HG03175 (cell line): ENCODE measurements at regions not wholly inside any gene's neighbourhood (a gene's known extent, or its start where the extent isn't known, plus 50 kb on each side); places are given as distances from the start of the nearest gene placed in this dataset.

Experiments used
- ATAC-seq: cut with Tn5 transposase; IDR thresholded peaks from one replicate; pipeline ENCODE4 v1.9.1; 2021; ENCODE audit warnings: mild to moderate bottlenecking, moderate library complexity; ENCODE audit not compliant: unreplicated experiment

- no peak for ATAC-seq
Observed at GRCh38 chr2:41806286-41806685, 241.5 kb upstream of the PKDCC start.

DNA sequence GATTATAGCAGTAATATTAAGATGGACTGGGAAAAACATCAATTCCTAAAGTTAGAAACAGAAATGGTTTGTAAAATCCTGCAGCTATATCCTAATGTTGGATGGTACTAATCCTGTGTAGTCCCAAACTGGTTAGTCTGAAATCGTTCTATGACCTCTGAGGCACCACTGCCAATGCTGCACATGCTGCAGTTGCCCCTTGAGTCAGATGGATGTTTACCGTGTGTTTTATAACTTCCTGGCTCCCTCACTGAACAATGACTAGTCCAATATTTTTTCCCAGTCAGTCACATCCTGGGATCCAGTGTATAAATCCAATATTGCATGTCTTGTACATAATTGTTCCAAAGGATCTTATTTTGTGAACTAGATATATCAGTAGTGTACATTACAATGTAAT lies 226.7 kb upstream of the PKDCC start:
- ATAC-seq: no peak

DNA sequence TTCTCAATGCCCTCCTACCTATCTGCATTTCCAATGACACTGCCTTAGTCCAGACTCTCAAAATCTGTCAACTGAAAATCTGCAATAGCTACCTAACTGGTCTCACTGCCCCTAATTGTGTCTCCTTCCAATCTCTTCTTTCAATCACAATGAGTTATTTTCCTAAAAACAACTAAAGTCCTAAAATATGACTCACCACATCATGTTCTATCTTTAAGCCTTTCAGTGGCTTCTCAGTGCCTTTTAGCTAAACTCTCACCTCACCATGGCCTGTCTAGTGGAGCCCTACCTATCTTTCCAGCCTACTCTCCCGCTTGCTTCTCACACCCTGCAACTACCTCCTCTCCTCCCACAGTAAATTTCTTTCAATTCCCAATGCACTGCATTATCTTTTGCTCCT lies 220.9 kb upstream of the PKDCC start:
- no peak for ATAC-seq

DNA sequence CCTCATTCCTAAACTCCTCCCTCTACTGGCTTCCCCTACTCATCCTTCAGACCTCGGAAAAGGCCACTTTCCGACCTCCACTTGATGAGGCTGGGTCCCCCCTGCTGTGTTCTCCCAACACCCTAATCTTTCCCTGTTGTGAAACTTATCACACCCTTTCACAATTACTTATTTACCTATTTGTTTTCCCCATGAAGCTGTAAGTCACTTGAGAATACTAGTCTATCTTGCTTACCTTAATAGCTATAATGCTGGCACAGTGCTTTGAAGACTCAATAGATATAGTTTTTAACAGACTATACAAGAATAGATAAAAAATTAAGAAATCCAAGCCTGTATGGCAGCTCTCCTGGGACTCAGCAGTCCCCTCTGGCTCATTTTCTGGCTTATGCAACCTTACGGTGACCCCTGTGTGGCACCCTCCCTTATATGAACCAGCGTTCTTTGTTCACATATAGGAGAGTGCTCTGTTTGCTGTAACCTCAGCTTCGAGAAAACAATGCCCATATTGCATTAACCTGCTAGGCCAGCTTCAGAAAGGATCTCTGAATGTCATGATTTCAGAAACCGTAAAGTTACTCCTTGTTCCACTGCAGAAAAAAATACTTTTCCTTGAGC lies 220.4 kb upstream of the PKDCC start:
- no peak for ATAC-seq

- no peak for ATAC-seq
Observed at GRCh38 chr2:41828052-41828643, 219.7 kb upstream of the PKDCC start.

- no peak for ATAC-seq
Observed at GRCh38 chr2:41829052-41829451, 218.8 kb upstream of the PKDCC start.

- no peak for ATAC-seq
Observed at GRCh38 chr2:41830600-41830999, 217.2 kb upstream of the PKDCC start.

DNA sequence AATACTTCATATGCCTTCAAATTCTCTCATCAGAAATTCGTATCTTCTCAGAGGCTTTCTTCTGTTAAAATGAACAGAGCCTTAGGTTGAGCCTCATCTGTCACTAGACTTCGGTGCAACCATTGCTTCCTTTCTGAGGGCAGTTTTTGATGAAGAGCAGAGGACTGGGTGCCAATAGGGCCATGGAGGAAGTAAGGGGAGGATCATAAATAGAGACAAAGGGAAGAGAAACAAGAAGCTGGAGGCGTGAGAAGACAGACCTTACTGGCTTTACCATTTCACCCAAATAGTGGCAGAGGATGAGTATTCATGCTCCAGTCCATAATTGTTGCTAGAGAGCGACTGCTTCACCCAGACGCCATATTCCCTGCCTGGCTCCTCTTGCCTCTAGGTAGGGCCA lies 215.6 kb upstream of the PKDCC start:
- ATAC-seq: no peak

- ATAC-seq: no peak
Observed at GRCh38 chr2:41835401-41835800, 212.4 kb upstream of the PKDCC start.

GRCh38 chr2:41836948-41837347 lies 210.9 kb upstream of the PKDCC start:
- no peak for ATAC-seq

DNA sequence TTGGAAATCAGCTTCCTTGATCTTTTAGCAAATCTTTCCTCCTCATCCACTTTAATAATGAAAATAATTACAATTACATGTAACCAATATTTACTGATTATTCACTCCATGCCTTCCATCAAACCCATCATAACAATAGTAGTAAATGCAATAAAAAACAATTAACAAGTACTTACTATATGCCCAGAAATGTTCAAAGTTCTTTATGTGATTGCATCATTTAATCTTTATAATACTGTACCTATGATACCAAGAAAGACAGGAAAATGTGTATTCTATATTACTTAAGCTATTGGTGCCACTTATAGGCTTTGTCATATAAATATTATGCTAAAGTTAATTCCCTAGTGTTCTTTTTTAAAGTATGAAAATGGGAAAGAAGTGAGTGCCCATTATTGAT lies 210.2 kb upstream of the PKDCC start:
- ATAC-seq: no peak

- peak; percentile 100 for ATAC-seq
Observed at GRCh38 chr2:41840702-41841551, 206.9 kb upstream of the PKDCC start.

- no peak for ATAC-seq
Observed at GRCh38 chr2:41846962-41847361, 200.9 kb upstream of the PKDCC start.

DNA sequence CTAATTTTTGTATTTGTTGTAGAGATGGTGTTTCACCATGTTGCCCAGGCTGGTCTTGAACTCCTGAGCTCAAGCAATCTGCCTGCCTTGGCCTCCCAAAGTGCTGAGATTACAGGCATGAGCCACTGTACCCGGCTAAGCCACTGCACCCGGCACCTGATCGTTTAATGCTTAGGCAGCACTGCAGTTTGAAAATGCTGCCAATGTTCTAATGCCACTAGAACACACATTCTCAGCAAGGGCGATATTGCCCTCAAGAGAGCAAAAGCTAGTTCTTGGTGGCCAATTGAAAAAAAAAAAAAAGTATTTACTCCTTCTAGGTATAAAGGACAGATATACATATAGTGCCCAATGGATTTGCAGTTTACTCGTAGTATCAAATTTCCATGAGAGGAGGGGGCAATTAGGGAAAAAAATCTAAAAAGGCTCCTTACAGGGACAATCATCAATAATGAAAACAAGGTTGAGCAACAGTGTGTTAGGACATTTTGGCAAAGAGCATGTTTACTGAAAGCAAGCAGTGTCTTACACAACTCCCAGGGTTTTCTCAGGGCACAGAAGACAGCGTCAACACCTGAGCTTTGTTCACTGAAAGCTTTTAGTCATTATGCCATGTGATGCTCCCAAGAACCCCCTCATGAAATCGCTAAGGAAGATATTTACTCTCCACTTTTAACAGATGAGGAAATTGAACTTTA lies 199.9 kb upstream of the PKDCC start:
- ATAC-seq: no peak

GRCh38 chr2:41851554-41851953 lies 196.3 kb upstream of the PKDCC start:
- ATAC-seq: no peak

GRCh38 chr2:41853427-41854191 lies 194.2 kb upstream of the PKDCC start:
- no peak for ATAC-seq

GRCh38 chr2:41854227-41854626 lies 193.6 kb upstream of the PKDCC start:
- ATAC-seq: no peak

GRCh38 chr2:41856946-41857345 lies 190.9 kb upstream of the PKDCC start:
- no peak for ATAC-seq

- no peak for ATAC-seq
Observed at GRCh38 chr2:41859615-41860514, 188.0 kb upstream of the PKDCC start.

DNA sequence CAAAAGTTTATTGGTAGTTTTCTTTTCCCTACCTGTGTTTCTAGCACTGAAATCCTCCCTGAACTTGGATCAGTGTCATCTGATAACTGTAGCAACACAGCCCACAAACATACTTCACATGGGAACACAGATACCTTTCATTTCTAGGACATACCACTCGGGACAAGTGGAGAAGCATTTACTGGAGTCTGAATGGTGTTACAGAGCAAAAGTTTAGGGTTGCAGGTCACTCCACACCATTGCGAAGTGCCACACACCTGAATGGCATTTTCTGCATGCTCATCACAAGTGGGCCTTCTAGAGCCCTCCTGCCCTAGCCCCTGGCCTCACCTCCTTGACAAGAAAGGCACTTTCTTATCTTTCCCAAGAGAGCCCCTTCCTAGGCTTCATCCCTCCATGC lies 184.8 kb upstream of the PKDCC start:
- no peak for ATAC-seq
